Iris pigment epithelial cell (primary cell): ENCODE measurements at regions not wholly inside any gene's neighbourhood (a gene's known extent, or its start where the extent isn't known, plus 50 kb on each side); places are given as distances from the start of the nearest gene placed in this dataset.
A peak's percentile ranks its signal among the peaks of the same experiment; 100 is the strongest.
"Not testable (repeated sequence)": the region's sequence is repeated elsewhere in the genome, so short reads cannot be mapped to it uniquely, and the experiment has no call there.

Experiments used
- DNase-seq: peaks from one replicate; pipeline ENCODE4 v3.0.0-alpha.2; 2011; ENCODE audit warnings: low read depth

- not testable (repeated sequence) for DNase-seq
Observed at GRCh38 chr20:26120920-26121319, 424.3 kb upstream of the ZNF337 start.

- not testable (repeated sequence) for DNase-seq
Observed at GRCh38 chr20:26094498-26094897, 397.8 kb upstream of the ZNF337 start.

- DNase-seq: not testable (repeated sequence)
Observed at GRCh38 chr20:26091921-26092320, 395.3 kb upstream of the ZNF337 start.

DNA sequence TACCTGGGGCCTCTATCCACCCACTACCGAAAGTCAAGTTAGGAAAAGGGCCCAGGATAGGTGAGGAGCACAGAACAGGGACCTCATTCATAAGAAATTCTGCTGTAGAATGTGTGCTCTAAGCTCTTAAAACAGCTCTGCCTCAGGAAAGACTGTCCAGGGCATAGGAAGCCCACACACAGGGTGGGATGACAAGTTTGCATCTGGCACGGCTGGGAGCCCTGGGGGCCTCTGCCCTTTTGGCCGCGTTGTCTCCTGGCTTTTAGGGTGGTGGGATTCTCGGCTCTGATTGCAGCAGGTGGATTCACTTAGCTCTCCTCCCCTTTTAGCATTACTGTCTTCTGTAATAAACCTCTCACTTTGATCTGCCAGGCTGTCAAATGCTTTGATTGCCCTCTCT lies 389.5 kb upstream of the ZNF337 start:
- not testable (repeated sequence) for DNase-seq

DNA sequence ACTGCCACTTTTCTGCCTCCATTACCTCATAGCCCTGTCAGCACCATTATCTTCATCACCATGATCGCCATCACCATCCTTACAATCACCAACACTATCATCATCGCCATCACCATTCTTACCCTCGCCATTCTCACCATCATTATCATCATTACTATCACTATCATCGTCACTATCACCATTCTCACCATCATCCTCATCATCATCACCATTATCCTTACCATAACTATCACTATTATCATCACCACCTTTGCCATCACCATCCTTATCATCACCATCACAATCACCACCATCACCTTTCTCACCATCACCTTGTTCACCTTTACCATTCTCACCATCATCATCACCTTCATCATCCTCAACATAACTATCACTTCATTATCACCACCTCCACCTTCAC lies 377.3 kb upstream of the ZNF337 start:
- DNase-seq: not testable (repeated sequence)

DNA sequence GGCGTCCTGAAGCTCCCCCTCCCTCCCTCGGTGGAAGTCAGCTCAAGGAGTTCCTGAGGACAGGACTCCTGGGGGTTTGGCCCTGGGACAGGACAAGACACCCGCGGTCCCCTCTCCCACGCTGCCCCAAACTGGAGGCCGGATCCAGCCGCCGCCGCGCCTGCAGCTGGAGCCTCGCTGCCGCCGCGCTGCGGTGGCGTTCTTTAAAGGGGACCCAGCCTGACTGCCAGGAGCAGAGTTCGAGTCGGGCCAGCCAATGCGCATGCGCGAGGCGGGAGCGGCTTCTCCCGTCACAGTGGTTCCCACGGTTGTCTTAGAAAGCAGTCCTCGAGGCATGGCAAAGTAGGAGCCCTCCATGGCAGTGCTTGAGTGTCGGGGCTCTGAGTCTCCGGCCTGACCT lies 362.7 kb upstream of the ZNF337 start:
- not testable (repeated sequence) for DNase-seq

DNA sequence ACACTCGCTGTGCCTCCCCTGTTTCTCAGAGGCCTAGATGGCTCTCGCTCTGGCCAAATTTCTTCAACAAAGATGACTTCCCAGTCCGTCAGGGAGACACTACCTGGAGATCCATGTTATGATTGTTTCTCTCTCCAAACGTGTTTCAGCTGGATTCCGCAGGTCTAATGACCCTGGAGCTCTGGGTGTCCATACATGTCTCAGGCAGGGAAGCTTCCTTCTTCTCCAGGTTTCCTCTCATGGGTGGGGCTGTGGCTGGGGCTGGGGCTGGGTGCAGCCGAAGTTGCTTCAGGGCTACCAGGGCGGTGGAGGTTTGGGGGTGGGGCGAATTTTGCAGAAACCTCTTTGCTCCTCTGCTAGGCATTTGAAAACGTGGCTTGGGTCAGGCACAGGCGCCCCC lies 361.8 kb upstream of the ZNF337 start:
- DNase-seq: not testable (repeated sequence)

DNA sequence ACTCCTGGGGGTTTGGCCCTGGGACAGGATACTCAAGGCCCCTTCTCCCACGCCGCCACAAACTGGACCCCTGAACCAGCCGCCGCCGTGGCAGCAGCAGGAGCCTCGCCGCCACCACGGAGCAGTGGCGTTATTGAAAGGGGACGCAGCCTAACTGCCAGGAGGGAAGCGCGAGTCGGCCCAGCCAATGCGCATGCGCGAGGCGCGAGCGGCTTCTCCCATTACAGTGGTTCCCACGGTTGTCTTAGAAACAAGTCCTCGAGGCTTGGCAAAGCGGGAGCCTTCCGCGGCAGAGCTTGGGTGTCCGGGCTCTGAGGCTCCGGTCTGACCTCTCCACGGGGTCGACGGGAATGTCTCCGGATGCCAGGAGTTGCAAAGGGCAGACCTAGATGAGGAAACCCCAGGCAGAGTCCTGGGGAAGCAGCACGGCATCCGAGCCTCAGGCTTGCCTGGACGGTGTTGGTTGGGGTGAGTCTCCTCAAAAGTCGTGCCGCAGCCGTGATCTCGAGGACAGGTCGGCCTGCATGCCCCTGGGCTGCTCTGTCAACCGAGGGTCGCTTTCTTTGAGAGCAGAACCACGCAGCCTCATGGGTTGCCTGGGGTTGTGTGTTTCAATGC lies 360.6 kb upstream of the ZNF337 start:
- not testable (repeated sequence) for DNase-seq

DNA sequence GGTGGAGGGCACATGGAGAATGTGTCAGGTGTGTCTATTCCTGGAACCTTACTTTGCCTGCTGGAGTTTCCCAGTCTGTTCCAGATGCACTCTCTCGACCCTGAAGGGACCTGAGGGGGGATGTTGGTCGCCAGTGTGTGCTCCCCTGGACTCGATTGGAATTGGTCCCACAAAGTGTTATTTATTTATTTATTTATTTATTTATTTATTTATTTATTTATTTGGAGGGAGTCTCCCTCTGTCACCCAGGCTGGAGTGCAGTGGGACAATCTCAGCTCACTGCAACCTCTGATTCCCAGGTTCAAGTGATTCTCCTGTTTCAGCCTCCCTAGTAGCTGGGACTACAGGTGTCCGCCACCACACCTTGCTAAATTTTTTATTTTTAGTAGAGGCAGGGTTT lies 329.1 kb upstream of the ZNF337 start:
- not testable (repeated sequence) for DNase-seq

GRCh38 chr20:26010942-26011276 lies 314.3 kb upstream of the ZNF337 start:
- DNase-seq: not testable (repeated sequence)

GRCh38 chr20:26010224-26010941 lies 313.7 kb upstream of the ZNF337 start:
- peak; percentile 28 for DNase-seq

GRCh38 chr20:26009402-26010223 lies 313.0 kb upstream of the ZNF337 start:
- peak; percentile 93 for DNase-seq

DNA sequence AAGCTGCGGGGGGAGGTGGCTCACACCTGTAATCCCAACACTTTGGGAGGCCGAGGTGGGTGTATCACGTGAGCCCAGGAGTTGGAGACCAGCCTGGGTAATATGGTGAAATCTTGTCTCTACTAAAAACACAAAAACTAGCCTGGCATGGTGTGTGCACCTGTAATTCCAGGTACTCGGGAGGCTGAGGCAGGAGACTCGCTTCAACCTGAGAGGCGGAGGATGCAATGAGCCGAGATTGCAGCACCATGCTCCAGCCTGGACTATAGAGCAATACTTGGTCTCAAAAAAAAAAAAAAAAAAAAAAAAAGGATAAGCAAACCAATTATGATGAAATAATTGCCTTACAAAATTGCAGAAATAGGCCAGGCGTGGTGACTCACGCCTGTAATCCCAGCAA lies 311.4 kb upstream of the ZNF337 start:
- DNase-seq: not testable (repeated sequence)

- DNase-seq: not testable (repeated sequence)
Observed at GRCh38 chr20:26006164-26006563, 309.5 kb upstream of the ZNF337 start.

GRCh38 chr20:26003959-26004358 lies 307.3 kb upstream of the ZNF337 start:
- not testable (repeated sequence) for DNase-seq

DNA sequence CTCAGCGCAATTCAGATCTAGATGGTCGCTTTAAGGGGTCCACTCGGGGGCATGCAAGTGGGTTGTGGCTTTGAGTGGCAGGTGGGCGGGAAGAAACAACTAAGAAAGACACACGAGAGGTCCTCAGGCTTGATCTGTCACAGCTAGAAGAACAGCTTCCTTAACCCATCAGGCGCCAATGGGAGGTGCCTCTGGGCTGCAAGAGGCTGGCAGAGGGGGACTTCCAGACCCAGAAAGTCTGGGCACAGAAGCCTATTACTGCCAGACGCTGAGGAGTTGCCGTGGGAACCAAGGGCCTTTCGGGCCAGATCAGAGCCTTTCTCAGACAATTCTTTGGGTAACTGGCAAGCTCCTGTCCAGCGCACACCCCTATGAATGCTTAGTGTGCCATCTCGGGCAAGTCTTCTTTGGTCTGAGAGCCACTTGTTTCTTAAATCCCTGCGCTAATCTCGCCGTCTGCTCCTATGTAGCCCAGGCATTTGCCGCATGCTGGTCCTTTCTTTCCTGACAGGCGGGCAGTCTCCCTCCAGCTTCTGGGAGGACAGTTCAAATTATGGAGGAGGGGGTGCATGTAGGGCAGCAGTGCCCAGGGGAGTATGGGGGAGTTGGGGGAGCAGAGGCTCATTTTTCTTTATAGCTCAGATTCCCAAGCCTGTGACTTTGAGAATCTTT lies 300.9 kb upstream of the ZNF337 start:
- DNase-seq: not testable (repeated sequence)

DNA sequence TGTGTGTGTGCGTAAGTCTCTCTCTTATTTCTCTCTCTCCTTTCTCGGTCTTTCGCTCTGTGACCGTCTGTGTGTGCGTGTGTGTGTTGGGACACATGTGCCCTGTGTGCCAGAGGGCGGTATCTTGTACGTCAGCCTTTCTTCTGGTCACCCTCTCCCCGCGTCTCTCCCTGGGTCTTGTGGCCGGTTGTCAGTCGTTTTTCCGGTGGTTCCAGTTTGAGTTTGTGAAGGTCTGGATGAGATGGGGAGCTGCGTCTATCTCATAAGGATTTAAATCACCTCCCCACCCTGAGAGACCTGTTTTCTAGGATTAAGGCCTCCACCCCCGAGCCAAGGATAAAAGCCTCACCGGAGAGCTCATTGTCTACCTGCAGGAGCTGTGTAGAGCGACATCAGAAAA lies 295.5 kb upstream of the ZNF337 start:
- no peak for DNase-seq

GRCh38 chr20:25991756-25992130 lies 295.1 kb upstream of the ZNF337 start:
- DNase-seq: no peak

DNA sequence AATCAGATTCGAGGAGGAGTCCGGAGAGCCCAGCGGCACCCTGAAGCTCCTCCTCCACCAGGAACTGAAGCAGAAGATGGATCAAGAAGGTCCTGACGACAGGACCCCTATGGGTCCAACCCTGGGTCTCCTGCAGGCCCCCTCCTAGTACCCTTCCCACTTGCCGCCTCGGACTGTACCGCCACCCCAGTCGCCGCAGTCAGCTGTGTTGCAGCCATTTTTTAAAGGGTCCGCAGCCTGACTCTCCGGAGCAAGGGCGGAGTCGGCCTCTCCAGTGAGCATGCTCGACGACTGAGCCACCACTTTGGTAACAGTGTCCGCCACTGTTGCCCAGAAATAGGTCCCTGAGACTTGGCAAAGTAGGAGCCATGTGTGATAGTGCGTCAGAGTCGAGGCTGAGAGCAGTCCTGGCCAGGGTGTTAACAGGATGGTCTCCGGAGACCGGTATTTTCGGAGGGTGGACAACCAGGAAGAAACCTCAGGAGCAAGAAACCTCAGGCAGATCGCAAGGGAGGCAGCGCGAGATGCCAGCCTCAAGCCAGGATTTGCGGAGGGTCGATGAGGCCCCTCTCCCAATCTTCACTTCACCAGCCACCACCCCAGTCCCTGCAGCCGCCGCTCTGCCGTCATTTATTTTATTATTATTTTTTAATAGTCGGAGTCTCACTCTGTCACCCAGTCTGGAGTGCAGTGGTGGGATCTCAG lies 294.6 kb upstream of the ZNF337 start:
- no peak for DNase-seq

DNA sequence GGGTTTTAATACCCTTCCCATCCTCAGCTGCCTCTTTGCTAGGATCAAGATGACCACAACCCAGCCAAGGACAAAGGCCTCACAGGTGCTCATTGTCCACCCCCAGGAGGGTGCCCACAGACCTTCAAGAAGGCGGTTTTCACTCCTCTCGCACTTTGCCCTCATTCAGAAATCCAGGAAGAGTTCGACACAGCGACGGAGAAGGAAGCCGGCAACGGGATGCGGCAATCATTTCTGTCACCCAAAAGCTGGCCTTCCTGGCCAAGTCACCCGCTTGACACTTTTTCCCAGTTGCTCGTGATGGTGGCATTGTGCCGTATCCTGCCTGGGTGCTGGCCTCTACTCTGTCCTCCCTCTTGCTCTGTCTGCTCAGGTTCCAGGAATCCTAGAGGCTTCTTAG lies 293.0 kb upstream of the ZNF337 start:
- not testable (repeated sequence) for DNase-seq

GRCh38 chr20:25989196-25989595 lies 292.5 kb upstream of the ZNF337 start:
- no peak for DNase-seq
